H1 (cell line): ENCODE measurements at regions not wholly inside any gene's neighbourhood (a gene's known extent, or its start where the extent isn't known, plus 50 kb on each side); places are given as distances from the start of the nearest gene placed in this dataset.

ENCODE experiments used
- CTCF ChIA-PET: fragments of 300-600 bp; sonication (Branson Sonifier 250); formaldehyde crosslinking; loops from one replicate; lab custom pipeline; 2021; ENCODE audit not compliant: partially characterized antibody; lab: Charles Lee
- POLR2A ChIA-PET: fragments of 300-600 bp; sonication (Branson Sonifier 250); formaldehyde crosslinking; loops from one replicate; lab custom pipeline; 2021; ENCODE audit warnings: inconsistent platforms; ENCODE audit not compliant: partially characterized antibody; lab: Charles Lee
- DNase-seq, 2 experiments: peaks; one replicate each; pipeline versions ENCODE4 v3.0.0 to v3.0.0-alpha.2; 2010 to 2022; ENCODE audit warnings: low spot score in 2 of 2, low read depth in 1 of 2, mixed read lengths in 1 of 2
- FAIRE-seq: peaks from 2 replicates; lab custom pipeline; 2011; peaks lifted over from hg19 to GRCh38; lab: Jason Lieb, UNC
- H2AFZ ChIP-seq: 2 replicates; pipeline ENCODE4 v1.8.1; 2012; ENCODE audit warnings: low read length, inconsistent platforms
- H2AK5ac ChIP-seq: 2 replicates; pipeline ENCODE4 v1.6.1; 2013; ENCODE audit warnings: low read depth, low read length
- H2BK120ac ChIP-seq: replicated peaks from 2 replicates; pipeline ENCODE3; 2013; ENCODE audit warnings: low read depth, low read length, inconsistent platforms
- H2BK12ac ChIP-seq: 2 replicates; pipeline ENCODE4 v1.6.1; 2013; ENCODE audit warnings: low read depth, low read length
- H2BK15ac ChIP-seq: 2 replicates; pipeline ENCODE4 v1.6.1; 2013; ENCODE audit warnings: low read length
- H2BK20ac ChIP-seq: 2 replicates; pipeline ENCODE4 v1.6.1; 2013; ENCODE audit warnings: low read length
- H2BK5ac ChIP-seq: 2 replicates; pipeline ENCODE4 v1.6.1; 2013; ENCODE audit warnings: low read depth, low read length
- H3K14ac ChIP-seq: 2 replicates; pipeline ENCODE4 v1.6.1; 2013; ENCODE audit warnings: inconsistent platforms; ENCODE audit not compliant: insufficient read length
- H3K18ac ChIP-seq: 2 replicates; pipeline ENCODE4 v1.6.1; 2013; ENCODE audit warnings: low read length; ENCODE audit errors: extremely low read depth
- H3K23ac ChIP-seq: 2 replicates; pipeline ENCODE4 v1.6.1; 2013; ENCODE audit warnings: inconsistent platforms; ENCODE audit not compliant: insufficient read length
- H3K23me2 ChIP-seq: 2 replicates; pipeline ENCODE4 v1.6.1; 2013; ENCODE audit warnings: low read depth, low read length
- H3K27ac ChIP-seq: 2 replicates; pipeline ENCODE4 v1.6.1; 2011; ENCODE audit warnings: low read depth, low read length, inconsistent platforms
- H3K27me3 ChIP-seq, 4 experiments: replicated peaks in 1 of 4; 1 replicate in 1 of 4; 2 replicates in 3 of 4; pipeline versions ENCODE4 v1.6.1 to v1.8.1; 2011 to 2013; ENCODE audit warnings: low read length in 3 of 4, mild to moderate bottlenecking in 3 of 4, inconsistent platforms in 2 of 4, mixed read lengths in 2 of 4, moderate library complexity in 1 of 4; ENCODE audit not compliant: control insufficient read depth in 3 of 4, insufficient read depth in 3 of 4; ENCODE audit errors: extremely low read depth in 1 of 4
- H3K36me3 ChIP-seq, 4 experiments: 2 replicates each; pipeline versions ENCODE4 v1.6.1 to v1.8.1; 2011 to 2013; ENCODE audit warnings: mild to moderate bottlenecking in 4 of 4, low read length in 3 of 4, moderate library complexity in 2 of 4, control low read depth in 1 of 4, inconsistent platforms in 1 of 4; ENCODE audit not compliant: insufficient read depth in 4 of 4, control insufficient read depth in 2 of 4
- H3K4ac ChIP-seq: replicated peaks from 2 replicates; pipeline ENCODE3; 2013; ENCODE audit warnings: low read length, low read depth, mixed read lengths, inconsistent platforms; ENCODE audit not compliant: insufficient read length
- H3K4me1 ChIP-seq, 4 experiments: replicated peaks in 1 of 4; 1 replicate in 1 of 4; 2 replicates in 3 of 4; pipeline versions ENCODE4 v1.6.1 to v1.8.1; 2011 to 2013; ENCODE audit warnings: low read length in 3 of 4, inconsistent platforms in 2 of 4, mixed read lengths in 1 of 4; ENCODE audit not compliant: insufficient read depth in 4 of 4, control insufficient read depth in 3 of 4
- H3K4me2 ChIP-seq, 2 experiments: 2 replicates each; pipeline versions ENCODE4 v1.6.1 to v1.8.1; 2011 to 2013; ENCODE audit warnings: low read depth in 2 of 2, low read length in 2 of 2, control low read depth in 1 of 2, inconsistent platforms in 1 of 2, mild to moderate bottlenecking in 1 of 2; ENCODE audit not compliant: insufficient read depth in 1 of 2
- H3K4me3 ChIP-seq, 4 experiments: fragments of 200-600, 300-600 bp in 1 of 4; sonication (generic), shearing (Covaris generic), sonication (Bioruptor Twin) in 1 of 4; 2 replicates each; pipeline versions ENCODE4 v1.5.1 to v1.8.1; 2011 to 2016; ENCODE audit warnings: low read length in 4 of 4, low read depth in 3 of 4, control low read depth in 2 of 4, inconsistent platforms in 2 of 4, mild to moderate bottlenecking in 2 of 4, mixed read lengths in 1 of 4, moderate library complexity in 1 of 4; ENCODE audit not compliant: insufficient read depth in 2 of 4; ENCODE audit errors: extremely low read depth in 1 of 4
- H3K56ac ChIP-seq: replicated peaks from 2 replicates; pipeline ENCODE3; 2013; ENCODE audit warnings: low read depth, mild to moderate bottlenecking, mixed read lengths, low read length, inconsistent platforms; ENCODE audit not compliant: insufficient read length
- H3K79me1 ChIP-seq: 2 replicates; pipeline ENCODE4 v1.6.1; 2013; ENCODE audit warnings: low read depth, low read length, control low read depth
- H3K79me2 ChIP-seq, 2 experiments: 2 replicates each; pipeline versions ENCODE4 v1.6.1 to v1.8.1; 2012 to 2013; ENCODE audit warnings: low read length in 2 of 2, mild to moderate bottlenecking in 2 of 2, inconsistent platforms in 1 of 2; ENCODE audit not compliant: insufficient read depth in 2 of 2, control insufficient read depth in 1 of 2
- H3K9ac ChIP-seq, 4 experiments: replicated peaks in 1 of 4; 1 replicate in 1 of 4; 2 replicates in 3 of 4; pipeline versions ENCODE4 v1.6.1 to v1.8.1; 2011 to 2013; ENCODE audit warnings: low read depth in 3 of 4, low read length in 3 of 4, control low read depth in 2 of 4, mild to moderate bottlenecking in 2 of 4, moderate library complexity in 2 of 4, inconsistent platforms in 1 of 4; ENCODE audit errors: extremely low read depth in 1 of 4
- H3K9me3 ChIP-seq, 2 experiments: 2 replicates each; pipeline versions ENCODE4 v1.6.1 to v1.8.1; 2012 to 2013; ENCODE audit warnings: mild to moderate bottlenecking in 2 of 2, moderate library complexity in 2 of 2, control low read depth in 1 of 2, inconsistent platforms in 1 of 2, low read depth in 1 of 2, low read length in 1 of 2, mixed read lengths in 1 of 2; ENCODE audit not compliant: insufficient read depth in 2 of 2
- H4K20me1 ChIP-seq, 2 experiments: replicated peaks in 1 of 2; 2 replicates each; pipeline versions ENCODE3 to v1.8.1; 2011 to 2013; ENCODE audit warnings: inconsistent platforms in 2 of 2, low read length in 2 of 2, mild to moderate bottlenecking in 1 of 2; ENCODE audit not compliant: insufficient read depth in 2 of 2, control insufficient read depth in 1 of 2
- H4K5ac ChIP-seq: 2 replicates; pipeline ENCODE4 v1.6.1; 2013; ENCODE audit warnings: low read length, low read depth, mixed read lengths, inconsistent platforms; ENCODE audit not compliant: insufficient read length
- H4K8ac ChIP-seq: 2 replicates; pipeline ENCODE4 v1.8.0; 2013; ENCODE audit warnings: mild to moderate bottlenecking, moderate library complexity, low read length, inconsistent platforms; ENCODE audit not compliant: insufficient read depth; ENCODE audit errors: extremely low read depth
- H4K91ac ChIP-seq: replicated peaks from 2 replicates; pipeline ENCODE3; 2013; ENCODE audit warnings: low read length, mixed read lengths, inconsistent platforms; ENCODE audit not compliant: insufficient read length
- ATF3 ChIP-seq: IDR thresholded peaks from 2 replicates; pipeline ENCODE4 v1.6.1; 2011; ENCODE audit warnings: low read depth, mild to moderate bottlenecking, low read length; ENCODE audit not compliant: insufficient read depth
- CBX5 ChIP-seq: fragments of 300-800, 300-1000 bp; sonication (generic); IDR thresholded peaks from 2 replicates; pipeline ENCODE4 v1.7.1; 2016; ENCODE audit warnings: antibody characterized with exemption, low read length, low read depth
- CREB1 ChIP-seq: IDR thresholded peaks from 2 replicates; pipeline ENCODE4 v1.6.1; 2012; ENCODE audit warnings: inconsistent platforms
- KDM4A ChIP-seq: IDR thresholded peaks from one replicate; pipeline ENCODE4 v1.7.1; 2012; ENCODE audit warnings: low read depth, mild to moderate bottlenecking, moderate library complexity, low read length, inconsistent platforms; ENCODE audit not compliant: severe bottlenecking
- MAFK ChIP-seq: IDR thresholded peaks from 2 replicates; pipeline ENCODE4 v1.6.1; 2012; ENCODE audit warnings: low read depth, mild to moderate bottlenecking, improper control_type of control experiment, low read length
- RBBP5 ChIP-seq: IDR thresholded peaks from 2 replicates; pipeline ENCODE4 v1.7.1; 2012; ENCODE audit warnings: low read depth, mild to moderate bottlenecking, inconsistent platforms, low read length, moderate library complexity, borderline replicate concordance
- SIRT6 ChIP-seq: IDR thresholded peaks from one replicate; pipeline ENCODE4 v1.7.1; 2012; ENCODE audit warnings: low read length, inconsistent platforms
- SIX5 ChIP-seq: IDR thresholded peaks from 2 replicates; pipeline ENCODE4 v1.6.1; 2011; ENCODE audit warnings: mild to moderate bottlenecking, low read depth, low read length
- TAF1 ChIP-seq: IDR thresholded peaks from 2 replicates; pipeline ENCODE4 v1.6.1; 2011; ENCODE audit warnings: mild to moderate bottlenecking, low read depth, low read length
- YY1 ChIP-seq: IDR thresholded peaks from 2 replicates; pipeline ENCODE4 v1.6.1; 2011; ENCODE audit warnings: low read depth, mild to moderate bottlenecking, low read length
- WGBS, 2 experiments: shearing (Covaris generic) in 1 of 2; methylation state at CpG; one replicate each; pipeline versions ENCODE4 v1.1.6 to v1.1.7; 2013 to 2015; ENCODE audit warnings: low lambda C conversion rate in 2 of 2, mixed read lengths in 2 of 2, inconsistent platforms in 1 of 2, low coverage in 1 of 2, missing lambda C conversion rate in 1 of 2; ENCODE audit not compliant: insufficient replicate concordance in 2 of 2, insufficient coverage in 1 of 2, insufficient read length in 1 of 2; ENCODE audit errors: extremely low coverage in 1 of 2, missing lambda C conversion rate in 1 of 2; 5-methylcytosine and 5-hydroxymethylcytosine counted together

- Histone ChIP-seq H2BK12ac (no peak overlapping the region), H3K18ac (no peak overlapping the region), H2BK15ac (no peak overlapping the region), H3K9me3 (no peaks in the 10 kb centered on the region), H3K23me2 (no peaks in the 10 kb centered on the region), H3K14ac (no peak overlapping the region), H3K27ac (no peak overlapping the region), H3K4me3 (no peak overlapping the region), H4K91ac (no peak overlapping the region), H2AFZ (no peak overlapping the region), H3K23ac (no peak overlapping the region), H2AK5ac (no peak overlapping the region), H4K8ac (no peak overlapping the region), H2BK120ac (no peak overlapping the region), H4K20me1 (no peaks in the 10 kb centered on the region), H3K4ac (no peak overlapping the region), H3K4me2 (no peak overlapping the region), H3K4me1 (peaks cover 0 to 10% (median 4%) of the 10 kb centered on the region in 4 experiments; a peak in 5 of 7 replicates), H3K27me3 (no peaks in the 10 kb centered on the region), H3K56ac (no peak overlapping the region), H2BK20ac (no peak overlapping the region), H2BK5ac (no peak overlapping the region), H3K9ac (no peak overlapping the region), H3K36me3 (no peaks in the 10 kb centered on the region), H3K79me1 (no peaks in the 10 kb centered on the region), H3K79me2 (no peaks in the 10 kb centered on the region), H4K5ac (no peak overlapping the region)
- ChIA-PET CTCF (interaction anchor here (0.7 kb wide), 1 partner anchor 1338 kb away, joined by 3 read pairs; no protein-coding TSS in a partner anchor), POLR2A (no interaction called here)
- 84% methylated on average over 12 of the region's 12 CpGs; no CpG with 5 or more reads in 1 of the 2 experiments for WGBS, 2 experiments
- FAIRE-seq (no peak), DNase-seq (no peak)
- TF ChIP-seq MAFK (no peak), RBBP5 (no peak), SIRT6 (no peak), KDM4A (no peak), CREB1 (no peak), CBX5 (no peak), YY1 (no peak), ATF3 (no peak), SIX5 (no peak), TAF1 (no peak)
Measured at GRCh38 chr10:3951993-3952392, 167.0 kb upstream of the KLF6 start.
